Chondrocyte (in vitro differentiated cells): ENCODE measurements at regions not wholly inside any gene's neighbourhood (a gene's known extent, or its start where the extent isn't known, plus 50 kb on each side); places are given as distances from the start of the nearest gene placed in this dataset.
"Not testable (repeated sequence)": the region's sequence is repeated elsewhere in the genome, so short reads cannot be mapped to it uniquely, and the experiment has no call there.

ENCODE experiments used
- DNase-seq: peaks from one replicate; pipeline ENCODE4 v3.0.0; 2021; ENCODE audit warnings: mixed read lengths, low spot score
- H3K27ac Mint-ChIP-seq: one replicate; pipeline ENCODE4 v1.8.0; 2021; ENCODE audit warnings: mild to moderate bottlenecking, moderate library complexity, mixed read lengths; ENCODE audit not compliant: unreplicated experiment
- H3K27me3 Mint-ChIP-seq: 2 replicates; pipeline ENCODE4 v1.8.0; 2021; ENCODE audit warnings: low read depth, mixed read lengths
- H3K36me3 Mint-ChIP-seq: 2 replicates; pipeline ENCODE4 v1.8.0; 2021; ENCODE audit warnings: low read depth, mixed read lengths
- H3K4me1 Mint-ChIP-seq: 2 replicates; pipeline ENCODE4 v1.8.0; 2021; ENCODE audit warnings: low read depth, mild to moderate bottlenecking, mixed read lengths
- H3K4me3 Mint-ChIP-seq: one replicate; pipeline ENCODE4 v1.8.0; 2021; ENCODE audit warnings: mild to moderate bottlenecking, moderate library complexity, mixed read lengths; ENCODE audit not compliant: unreplicated experiment
- H3K9me3 Mint-ChIP-seq: 2 replicates; pipeline ENCODE4 v1.8.0; 2021; ENCODE audit warnings: low read depth, mixed read lengths
- CTCF ChIP-seq: fragments of 200-600 bp; sonication (generic); IDR thresholded peaks from 2 replicates; pipeline ENCODE4 v1.5.0; 2021; ENCODE audit warnings: antibody characterized with exemption, mild to moderate bottlenecking, moderate library complexity

DNA sequence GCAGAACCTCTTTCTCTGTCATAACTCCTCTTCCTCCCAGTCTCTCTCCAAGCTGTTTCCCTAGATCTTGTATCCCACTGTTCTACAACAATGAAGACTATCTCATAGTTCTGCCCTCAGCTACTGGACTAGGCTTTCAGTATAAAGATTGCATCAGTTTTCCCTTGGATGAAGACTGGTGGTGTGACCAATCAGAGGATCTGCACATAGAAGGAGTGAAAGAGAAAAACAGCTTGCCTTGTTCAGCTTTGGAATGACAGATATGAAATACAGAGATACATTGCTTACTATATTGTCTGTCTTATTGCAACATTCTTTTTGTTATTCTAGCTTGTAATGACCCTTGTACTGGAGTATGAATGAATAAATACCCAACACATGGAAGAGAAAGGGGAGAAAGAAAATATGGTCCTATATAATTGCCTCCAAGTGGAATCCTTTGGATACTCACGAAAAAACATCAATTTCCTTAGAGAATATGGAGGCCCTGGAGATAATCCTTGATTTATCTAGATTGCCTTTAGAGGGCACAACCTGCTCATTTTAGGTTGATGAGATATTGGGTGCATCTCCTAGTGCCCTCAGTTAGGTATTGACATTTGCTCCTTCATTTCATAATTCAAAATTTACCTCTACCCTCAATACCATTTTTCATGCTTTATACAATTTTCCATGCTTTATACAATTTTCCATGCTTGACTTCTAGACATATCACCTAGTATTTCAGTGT lies 395.8 kb downstream of the NAF1 start:
- Mint-ChIP-seq H3K27ac (no peak overlapping the region), H3K9me3 (no peaks in the 10 kb centered on the region), H3K36me3 (no peaks in the 10 kb centered on the region), H3K27me3 (peaks cover 24% of the 10 kb centered on the region), H3K4me3 (no peak overlapping the region), H3K4me1 (no peaks in the 10 kb centered on the region)
- no peak for TF ChIP-seq CTCF
- DNase-seq: no peak

DNA sequence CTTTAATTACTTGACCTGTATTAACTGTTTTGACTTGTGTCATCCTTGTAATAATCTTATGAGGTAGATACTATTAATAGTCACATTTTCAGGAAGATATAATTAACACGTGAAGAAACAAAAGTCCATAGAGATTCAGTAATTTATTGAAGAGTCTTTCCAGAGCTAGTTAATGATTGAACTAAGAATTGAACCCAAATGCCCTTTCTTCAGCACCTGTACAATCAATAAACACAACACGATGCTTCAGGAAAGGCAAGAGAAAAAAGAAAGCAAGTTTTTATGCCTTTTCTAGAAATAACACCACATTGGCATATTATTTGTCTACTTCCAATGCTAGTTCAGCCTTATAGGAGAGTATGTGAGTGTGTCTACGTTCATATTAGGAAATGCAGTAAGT lies 399.6 kb downstream of the NAF1 start:
- H3K27ac Mint-ChIP-seq: no peak overlapping the region
- H3K4me1 Mint-ChIP-seq: no peaks in the 10 kb centered on the region
- no peaks in the 10 kb centered on the region for H3K9me3 Mint-ChIP-seq
- H3K27me3 Mint-ChIP-seq: peaks cover 26% of the 10 kb centered on the region
- H3K4me3 Mint-ChIP-seq: no peak overlapping the region
- no peak for TF ChIP-seq CTCF
- H3K36me3 Mint-ChIP-seq: no peaks in the 10 kb centered on the region
- no peak for DNase-seq

- TF ChIP-seq CTCF: no peak
- H3K36me3 Mint-ChIP-seq: no peaks in the 10 kb centered on the region
Measured at GRCh38 chr4:162761965-162762364, 404.7 kb downstream of the NAF1 start.

DNA sequence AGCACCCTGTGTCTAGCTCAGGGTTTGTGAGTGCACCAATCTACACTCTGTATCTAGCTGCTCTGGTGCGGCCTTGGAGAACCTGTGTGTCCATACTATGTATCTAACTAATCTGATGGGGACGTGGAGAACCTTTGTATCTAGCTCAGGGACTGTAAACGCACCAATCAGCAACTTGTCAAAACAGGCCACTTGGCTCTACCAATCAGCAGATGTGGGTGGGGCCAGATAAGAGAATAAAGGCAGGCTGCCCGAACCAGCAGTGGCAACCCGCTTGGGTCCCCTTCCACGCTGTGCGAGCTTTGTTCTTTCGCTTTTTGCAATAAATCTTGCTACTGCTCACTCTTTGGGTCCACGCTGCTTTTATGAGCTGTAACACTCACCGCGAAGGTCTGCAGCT lies 426.5 kb downstream of the NAF1 start:
- not testable (repeated sequence) for H3K27me3 Mint-ChIP-seq, H3K9me3 Mint-ChIP-seq, H3K36me3 Mint-ChIP-seq, H3K4me3 Mint-ChIP-seq, H3K27ac Mint-ChIP-seq, H3K4me1 Mint-ChIP-seq, DNase-seq

More at GRCh38 chr4:162761965-162762364, 404.7 kb downstream of the NAF1 start:
- peaks cover 20% of the 10 kb centered on the region for H3K27me3 Mint-ChIP-seq
- no peak overlapping the region for H3K4me3 Mint-ChIP-seq
- H3K27ac Mint-ChIP-seq: no peak overlapping the region
- no peak for DNase-seq
- no peaks in the 10 kb centered on the region for H3K4me1 Mint-ChIP-seq
- no peaks in the 10 kb centered on the region for H3K9me3 Mint-ChIP-seq

DNA sequence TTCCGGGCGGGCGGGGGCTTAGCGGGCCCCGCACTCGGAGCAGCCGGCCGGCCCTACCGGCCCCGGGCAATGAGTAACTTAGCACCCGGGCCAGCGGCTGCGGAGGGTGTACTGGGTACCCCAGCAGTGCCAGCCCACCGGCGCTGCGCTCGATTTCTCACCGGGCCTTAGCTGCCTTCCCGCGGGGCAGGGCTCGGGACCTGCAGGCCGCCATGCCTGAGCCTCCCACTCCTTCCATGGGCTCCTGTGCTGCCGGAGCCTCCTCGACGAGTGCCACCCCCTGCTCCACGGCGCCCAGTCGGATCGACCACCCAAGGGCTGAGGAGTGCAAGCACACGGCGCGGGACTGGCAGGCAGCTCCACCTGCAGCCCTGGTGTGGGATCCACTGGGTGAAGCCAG lies 427.1 kb downstream of the NAF1 start:
- H3K4me3 Mint-ChIP-seq, H3K9me3 Mint-ChIP-seq, H3K27ac Mint-ChIP-seq, H3K36me3 Mint-ChIP-seq, H3K27me3 Mint-ChIP-seq, DNase-seq: not testable (repeated sequence)
- H3K4me1 Mint-ChIP-seq: peaks cover 10% of the 10 kb centered on the region

GRCh38 chr4:162732876-162733275 lies 433.8 kb downstream of the NAF1 start:
- H3K9me3 Mint-ChIP-seq: no peaks in the 10 kb centered on the region
- peaks cover 13% of the 10 kb centered on the region for H3K4me1 Mint-ChIP-seq
- TF ChIP-seq CTCF: no peak
- H3K36me3 Mint-ChIP-seq: no peaks in the 10 kb centered on the region
- no peak overlapping the region for H3K27ac Mint-ChIP-seq
- peaks cover 6% of the 10 kb centered on the region for H3K27me3 Mint-ChIP-seq
- no peak for DNase-seq
- H3K4me3 Mint-ChIP-seq: no peak overlapping the region
